ENCODE measurements at regions not wholly inside any gene's neighbourhood (a gene's known extent, or its start where the extent isn't known, plus 50 kb on each side); places are given as distances from the start of the nearest gene placed in this dataset.

DNA sequence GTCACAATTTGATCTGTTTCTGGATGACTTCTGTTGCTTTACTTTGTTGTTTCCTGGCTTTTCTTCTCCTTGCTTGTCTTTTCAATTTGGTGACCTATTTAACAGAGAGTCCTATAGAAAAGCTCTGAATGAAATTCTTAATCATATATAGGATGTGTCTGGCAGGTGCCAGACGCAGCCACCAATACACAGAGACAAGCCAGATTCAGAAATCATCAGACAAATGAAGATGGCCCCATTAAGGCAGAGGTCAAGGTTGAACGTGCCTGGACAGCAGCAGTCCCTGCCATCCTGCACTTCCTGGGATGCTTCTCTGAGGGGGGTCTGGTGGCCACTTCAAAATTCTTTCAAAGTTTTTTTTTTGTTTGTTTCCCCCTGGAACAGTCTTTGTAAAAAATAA lies 846.7 kb upstream of the COBL start:
- TF ChIP-seq, protein P1, sequence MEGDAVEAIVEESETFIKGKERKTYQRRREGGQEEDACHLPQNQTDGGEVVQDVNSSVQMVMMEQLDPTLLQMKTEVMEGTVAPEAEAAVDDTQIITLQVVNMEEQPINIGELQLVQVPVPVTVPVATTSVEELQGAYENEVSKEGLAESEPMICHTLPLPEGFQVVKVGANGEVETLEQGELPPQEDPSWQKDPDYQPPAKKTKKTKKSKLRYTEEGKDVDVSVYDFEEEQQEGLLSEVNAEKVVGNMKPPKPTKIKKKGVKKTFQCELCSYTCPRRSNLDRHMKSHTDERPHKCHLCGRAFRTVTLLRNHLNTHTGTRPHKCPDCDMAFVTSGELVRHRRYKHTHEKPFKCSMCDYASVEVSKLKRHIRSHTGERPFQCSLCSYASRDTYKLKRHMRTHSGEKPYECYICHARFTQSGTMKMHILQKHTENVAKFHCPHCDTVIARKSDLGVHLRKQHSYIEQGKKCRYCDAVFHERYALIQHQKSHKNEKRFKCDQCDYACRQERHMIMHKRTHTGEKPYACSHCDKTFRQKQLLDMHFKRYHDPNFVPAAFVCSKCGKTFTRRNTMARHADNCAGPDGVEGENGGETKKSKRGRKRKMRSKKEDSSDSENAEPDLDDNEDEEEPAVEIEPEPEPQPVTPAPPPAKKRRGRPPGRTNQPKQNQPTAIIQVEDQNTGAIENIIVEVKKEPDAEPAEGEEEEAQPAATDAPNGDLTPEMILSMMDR (IDR thresholded peaks at IDR 0.05), result no peak

DNA sequence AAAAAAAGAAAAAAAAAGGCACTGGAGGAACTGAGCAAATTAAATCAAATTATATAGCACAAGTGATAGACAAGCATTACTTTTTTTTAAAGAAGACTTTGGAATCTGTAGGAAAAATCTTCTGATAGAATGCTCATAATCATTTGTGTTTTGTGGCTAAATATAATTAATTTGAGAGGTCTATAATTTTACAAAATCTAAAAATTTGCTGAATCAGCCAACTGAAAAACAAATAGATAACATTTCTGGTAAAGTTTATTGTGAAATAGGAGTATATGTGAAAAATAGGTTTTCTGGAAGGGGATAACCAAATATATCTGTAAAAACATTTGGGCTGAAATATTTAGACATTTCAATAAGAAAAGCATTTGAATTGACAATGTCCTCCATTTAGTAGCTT lies 844.9 kb upstream of the COBL start:
- TF ChIP-seq, protein P1 (IDR thresholded peaks at IDR 0.05), result no peak

DNA sequence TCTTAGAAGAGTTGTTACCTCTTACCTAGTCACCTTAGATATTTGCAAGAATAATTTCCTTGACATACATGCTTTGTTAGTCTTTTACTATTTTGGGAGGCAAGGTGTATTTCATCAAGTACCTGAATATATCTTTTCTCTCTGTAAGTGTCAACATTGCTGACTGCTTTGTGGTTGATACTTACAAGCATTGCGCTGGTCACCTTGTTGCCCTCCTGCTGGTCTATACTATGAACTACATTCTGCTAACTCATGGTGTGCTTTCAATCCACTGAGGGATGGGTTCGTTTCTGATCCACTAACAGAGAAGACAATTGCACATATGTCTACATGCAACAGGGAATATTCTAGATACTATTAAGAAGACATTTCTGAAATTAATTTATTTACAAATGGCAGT lies 837.8 kb upstream of the COBL start:
- TF ChIP-seq, protein P1 (IDR thresholded peaks at IDR 0.05), result peak; percentile 35; the same call in 1 of the 2 replicates

- TF ChIP-seq, protein P1 (IDR thresholded peaks at IDR 0.05), result no peak
These were observed 835.0 kb upstream of the COBL start for GRCh38 chr7:52151559-52151958.

GRCh38 chr7:52150952-52151351 lies 834.3 kb upstream of the COBL start:
- TF ChIP-seq, protein P1 (IDR thresholded peaks at IDR 0.05), result no peak

DNA sequence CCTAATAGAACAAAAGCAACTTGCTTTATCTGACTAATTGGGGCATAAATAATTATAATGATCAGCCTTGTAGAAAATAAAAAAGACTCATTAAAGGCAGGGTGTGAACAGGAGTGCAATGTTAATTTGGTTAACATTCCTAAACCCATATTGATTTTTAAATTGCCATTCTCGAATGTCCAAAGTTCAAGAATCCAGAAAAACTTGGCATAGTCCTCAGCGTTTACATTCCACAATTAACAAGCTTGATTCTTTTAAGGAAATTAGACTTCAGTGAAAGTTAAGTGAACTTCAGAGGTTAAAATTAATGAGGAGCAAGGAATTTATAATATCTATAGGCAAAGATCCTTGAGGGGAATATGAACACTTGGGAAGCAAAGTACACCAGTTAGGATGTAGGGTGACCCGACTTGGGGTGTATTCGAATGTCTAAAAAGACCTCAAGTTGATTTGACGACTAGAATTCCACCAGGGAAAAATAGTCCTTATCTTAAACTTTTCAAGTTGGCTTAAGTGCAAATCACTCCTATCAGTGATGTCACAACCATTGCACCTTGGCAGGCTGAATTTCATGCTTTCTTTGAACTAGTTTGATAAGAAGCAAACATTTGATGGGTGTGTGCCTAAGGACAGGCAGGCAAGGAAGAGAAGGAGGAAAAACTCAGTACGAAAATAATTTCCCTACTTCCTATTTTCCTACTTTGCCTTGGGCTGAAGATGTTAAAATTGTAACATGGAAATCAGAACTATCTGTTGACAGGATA lies 830.4 kb upstream of the COBL start:
- TF ChIP-seq, protein P1 (IDR thresholded peaks at IDR 0.05), result no peak

DNA sequence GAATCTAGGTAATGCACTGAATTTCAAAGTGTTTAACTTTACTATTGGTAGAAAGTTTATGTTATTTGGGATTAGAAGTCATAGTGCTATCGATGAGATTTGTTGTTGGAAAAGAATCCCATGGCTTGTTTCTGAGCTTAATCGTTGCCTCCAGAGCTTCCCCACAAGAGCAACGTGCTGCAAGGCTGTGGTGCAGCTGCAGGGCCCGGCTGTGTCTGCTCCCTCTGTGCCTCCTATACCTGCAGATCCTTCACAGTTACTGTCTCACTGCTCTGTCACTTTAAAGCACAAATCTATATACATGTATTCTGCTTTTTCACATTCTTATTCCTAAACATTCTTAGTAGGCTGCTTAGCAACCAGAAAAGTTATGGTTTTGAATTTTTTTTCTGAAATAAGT lies 826.6 kb upstream of the COBL start:
- TF ChIP-seq, protein P1 (IDR thresholded peaks at IDR 0.05), result no peak

DNA sequence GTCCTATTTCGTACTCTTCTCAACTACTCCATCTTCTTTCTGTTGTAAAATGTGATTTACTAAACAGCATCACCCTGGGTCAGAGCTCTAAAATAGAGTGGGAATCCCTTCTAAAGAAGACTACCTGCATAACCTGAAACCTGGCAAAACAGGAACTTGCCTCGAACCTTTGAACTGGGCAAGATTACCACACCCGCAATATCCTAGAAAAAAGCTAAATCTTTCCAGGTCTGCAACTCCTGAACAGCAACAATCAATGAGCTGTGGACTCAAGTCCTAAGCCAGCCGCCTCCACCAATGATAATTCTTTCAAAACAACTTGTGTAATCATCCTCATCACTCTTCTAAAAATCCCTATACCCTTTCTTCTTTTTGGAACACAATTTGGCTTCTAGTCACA lies 824.2 kb upstream of the COBL start:
- TF ChIP-seq, protein P1 (IDR thresholded peaks at IDR 0.05), result no peak

All from LNCAP (cell line).